DMS 273 (cell line): ENCODE measurements at regions not wholly inside any gene's neighbourhood (a gene's known extent, or its start where the extent isn't known, plus 50 kb on each side); places are given as distances from the start of the nearest gene placed in this dataset.
"Not testable (repeated sequence)": the region's sequence is repeated elsewhere in the genome, so short reads cannot be mapped to it uniquely, and the experiment has no call there.

Source experiments
- DNase-seq: peaks from one replicate; lab custom pipeline; 2025; ENCODE audit not compliant: unreplicated experiment; lab: John Stamatoyannopoulos, UW

DNA sequence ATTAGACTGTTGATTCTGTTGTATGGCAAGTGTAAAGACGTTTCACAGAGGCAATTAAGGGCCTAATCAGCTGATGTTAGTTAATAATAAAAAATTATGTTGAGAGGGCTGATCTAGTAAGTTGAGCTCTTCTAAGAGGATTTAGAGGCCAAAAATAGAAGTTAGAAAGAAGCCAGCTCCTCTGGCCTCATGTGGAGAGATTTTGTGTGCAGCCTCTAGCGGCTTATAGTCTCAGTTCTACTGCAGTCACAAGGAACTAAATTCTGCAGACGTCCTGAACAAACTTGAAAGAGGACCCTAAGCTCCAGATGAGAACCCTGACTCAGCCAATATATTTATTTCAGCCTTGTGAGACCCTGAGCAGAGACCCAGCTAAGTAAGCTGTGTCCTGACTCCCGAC, 498.6 kb downstream of the BTBD3 start:
- DNase-seq, result no peak

DNA sequence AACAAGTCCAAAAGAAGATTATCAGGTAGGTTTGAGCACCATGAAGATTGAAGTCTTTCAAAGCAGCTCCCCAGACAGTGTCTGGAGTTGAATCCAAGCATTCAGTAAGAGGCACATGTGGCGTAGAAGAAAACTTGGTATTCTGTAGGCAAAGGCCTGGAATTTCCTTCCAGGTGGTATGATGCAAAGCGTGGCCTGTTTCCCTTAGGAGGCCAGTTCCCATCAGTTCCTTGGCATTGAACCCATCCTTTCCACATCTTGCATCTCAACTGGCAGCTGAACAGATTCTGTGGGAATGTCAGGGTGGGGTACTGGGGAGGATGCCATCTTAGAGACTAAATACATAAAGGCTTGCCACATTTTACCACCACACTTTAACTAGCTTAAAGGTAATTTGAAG, 516.0 kb downstream of the BTBD3 start:
- DNase-seq, result no peak

DNA sequence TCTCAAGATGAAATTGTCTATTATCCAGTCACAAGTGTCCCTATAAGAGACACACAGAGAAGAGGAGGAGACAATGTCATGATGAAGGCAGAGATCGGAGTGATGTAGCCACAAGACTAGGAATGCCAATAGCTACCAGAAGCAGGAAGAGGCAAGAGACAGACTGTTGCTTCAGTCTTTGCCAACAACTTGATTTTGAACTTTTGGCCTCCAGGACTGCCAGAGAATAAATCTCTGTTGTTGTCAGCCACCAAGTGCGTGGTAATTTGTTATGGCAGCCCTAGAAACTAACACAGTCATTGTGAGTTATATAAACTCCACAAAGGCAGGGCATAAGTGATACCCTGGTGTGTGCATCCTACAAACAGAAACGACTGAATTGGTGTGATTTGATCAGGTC, 517.0 kb downstream of the BTBD3 start:
- no peak for DNase-seq

DNA sequence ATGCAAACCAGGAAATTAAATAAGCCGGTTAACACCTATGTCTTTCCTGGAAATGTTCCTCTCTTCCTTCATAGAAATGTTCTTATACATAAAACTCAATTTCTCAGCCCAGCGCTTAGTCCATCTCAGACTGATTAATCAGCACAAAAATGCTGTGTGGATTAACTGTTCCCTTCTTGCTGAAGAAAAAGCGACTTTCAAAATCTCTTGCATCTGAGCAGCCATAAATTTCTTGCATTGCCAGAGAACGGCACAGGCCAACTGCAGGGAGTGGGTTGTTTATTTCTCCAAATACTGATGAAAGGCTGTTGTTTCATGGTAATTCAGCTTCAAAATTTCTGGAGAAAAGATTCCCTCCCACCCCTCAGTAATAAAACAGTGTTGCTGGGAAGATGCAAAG, 517.6 kb downstream of the BTBD3 start:
- no peak for DNase-seq

DNA sequence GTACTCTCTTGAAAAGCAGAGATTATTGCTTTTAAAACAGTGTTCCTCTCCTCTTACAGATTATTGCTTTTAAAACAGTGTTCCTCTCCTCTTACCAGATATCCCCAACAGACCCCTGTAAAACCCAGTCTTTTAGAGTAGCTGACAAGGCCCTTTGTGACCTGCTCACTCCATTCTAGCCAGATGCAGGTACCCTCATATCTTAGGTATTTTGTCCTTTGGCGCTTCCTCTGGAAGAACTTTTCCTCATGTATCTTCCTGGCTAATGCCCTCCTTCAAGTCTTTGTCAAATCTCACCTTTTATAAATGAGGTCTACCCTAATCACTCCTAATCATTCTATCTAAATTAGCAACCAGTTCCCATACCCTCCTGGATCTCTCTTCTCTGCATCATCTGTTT, 536.0 kb downstream of the BTBD3 start:
- no peak for DNase-seq

DNA sequence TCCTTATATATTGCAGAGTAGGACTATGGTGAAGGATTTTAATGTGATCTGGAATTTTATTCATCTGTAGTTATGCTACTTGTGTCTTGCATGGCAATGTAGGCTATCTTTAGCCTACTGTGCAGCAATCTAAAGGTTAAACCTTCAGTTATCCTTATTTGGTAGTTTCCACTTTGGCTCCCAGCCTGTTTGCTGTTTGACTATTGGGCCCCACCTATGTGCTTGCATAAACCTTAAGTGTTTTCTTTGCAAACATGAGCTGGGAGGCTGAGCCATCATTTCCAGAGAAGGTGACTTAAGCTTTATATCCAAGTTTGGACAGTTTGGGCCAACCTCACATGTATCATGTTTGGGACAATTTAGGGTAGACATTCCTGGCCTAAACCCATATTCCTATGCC, 537.5 kb downstream of the BTBD3 start:
- no peak for DNase-seq

DNA sequence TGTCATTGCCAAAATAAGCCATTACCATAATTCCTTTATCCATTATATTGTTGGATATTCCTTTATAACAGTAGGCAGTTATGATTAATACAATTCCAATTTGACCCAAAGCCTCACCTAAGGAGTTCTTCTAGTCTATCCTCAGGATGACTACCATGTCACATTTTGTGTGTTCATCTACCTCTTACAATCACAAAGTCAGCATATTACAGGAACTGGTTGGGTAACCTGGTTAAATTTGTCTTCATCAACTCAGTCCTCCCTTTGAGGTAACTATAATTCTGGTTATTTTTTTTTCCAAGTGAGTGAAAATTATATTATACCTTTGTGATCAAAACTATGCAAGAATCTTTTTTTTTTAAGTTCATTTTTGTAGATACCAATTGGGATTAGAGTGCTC, 540.5 kb downstream of the BTBD3 start:
- no peak for DNase-seq

DNA sequence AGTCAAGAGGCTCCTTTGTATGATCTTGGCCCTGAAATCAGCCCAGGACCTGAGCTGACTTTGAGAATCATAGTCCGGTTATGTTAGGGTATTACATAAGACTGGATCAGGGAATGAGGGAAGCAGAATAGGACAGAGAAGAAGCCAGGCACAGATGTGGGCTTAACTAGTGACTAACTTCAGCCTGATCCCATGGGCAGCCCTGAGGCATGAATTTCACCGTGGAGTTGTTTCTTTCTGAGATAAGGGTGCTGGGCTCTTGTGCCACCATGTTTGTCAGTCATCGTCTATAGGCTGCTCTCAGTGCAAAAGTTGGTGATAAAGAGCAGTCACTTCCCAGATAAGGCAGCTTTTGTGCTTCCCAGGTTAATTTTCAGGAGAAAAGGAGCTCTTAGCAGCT, 544.7 kb upstream of the SPTLC3 start:
- DNase-seq, result no peak

DNA sequence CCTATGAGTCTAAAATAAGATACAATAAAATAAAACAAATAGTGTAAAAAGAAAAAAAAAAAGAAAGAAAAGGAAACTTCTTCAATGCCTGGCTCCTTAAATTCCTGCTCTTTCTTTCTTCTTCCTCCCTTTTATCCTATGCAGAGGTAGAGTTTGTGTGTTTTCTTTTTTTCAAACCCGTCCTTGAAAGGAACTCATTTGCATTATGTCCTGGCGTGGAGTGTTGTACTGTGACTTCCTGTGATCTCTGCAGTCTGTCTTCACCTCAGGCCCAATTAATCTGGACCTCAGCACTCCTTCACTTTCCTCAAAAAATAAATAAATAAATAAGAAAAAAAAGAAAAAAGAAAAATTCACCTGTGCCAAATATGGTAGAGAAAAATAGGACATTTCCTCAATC, 541.9 kb upstream of the SPTLC3 start:
- no peak for DNase-seq

DNA sequence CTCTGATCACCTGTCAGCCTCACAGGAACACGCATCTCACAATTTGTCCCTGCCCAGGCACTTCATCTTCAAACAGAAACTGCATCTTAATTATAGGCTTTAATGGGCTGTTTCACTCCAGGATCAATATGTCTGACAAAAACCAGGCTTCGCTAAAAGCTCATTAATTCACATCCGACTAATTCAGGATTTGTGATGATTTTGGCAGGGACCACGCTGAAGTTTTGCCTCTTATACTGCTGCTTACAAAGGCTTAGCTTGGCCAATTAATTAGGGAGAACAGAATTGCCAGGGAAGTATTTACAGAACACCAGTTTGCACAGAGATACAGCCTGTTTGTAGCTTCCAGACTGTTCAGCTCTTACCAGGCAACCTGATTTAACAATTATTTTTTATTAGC, 541.0 kb upstream of the SPTLC3 start:
- DNase-seq, result no peak

DNA sequence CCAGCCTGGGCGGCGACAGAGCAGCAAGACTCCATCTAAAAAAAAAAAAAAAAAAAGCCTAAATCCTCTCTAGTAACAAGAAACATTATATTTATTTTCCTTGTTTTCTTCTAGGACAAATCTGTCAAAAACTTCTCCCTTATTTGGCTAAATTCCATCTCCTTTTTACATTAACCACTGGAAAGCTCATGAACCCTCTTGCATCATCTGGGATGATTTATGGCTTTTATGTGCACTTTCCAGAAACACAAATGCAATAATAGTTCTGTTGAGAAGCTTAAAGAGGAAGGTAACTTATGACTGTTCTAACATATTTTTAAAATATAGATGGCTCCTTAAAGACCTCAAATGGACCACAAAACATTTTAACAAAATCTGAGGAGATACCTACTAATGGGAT, 526.1 kb upstream of the SPTLC3 start:
- no peak for DNase-seq

DNA sequence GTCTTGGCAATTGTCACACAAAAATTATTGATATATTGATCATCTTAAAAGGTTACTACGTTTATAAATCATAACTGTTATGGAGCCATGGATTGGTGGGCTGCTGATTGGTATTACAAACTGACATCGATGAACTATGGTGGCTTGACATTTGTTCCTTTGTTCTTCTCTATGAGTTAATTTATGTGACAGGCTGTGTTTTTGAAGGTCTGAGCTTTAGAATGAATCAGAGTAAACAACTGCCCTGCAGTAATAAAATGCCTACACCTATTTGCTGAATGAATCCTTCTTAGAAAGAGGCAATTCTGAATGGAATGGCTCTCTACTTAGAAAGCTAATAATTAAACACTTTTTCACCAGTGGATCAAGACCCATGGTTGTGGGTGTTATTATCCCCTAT, 506.3 kb upstream of the SPTLC3 start:
- no peak for DNase-seq

DNA sequence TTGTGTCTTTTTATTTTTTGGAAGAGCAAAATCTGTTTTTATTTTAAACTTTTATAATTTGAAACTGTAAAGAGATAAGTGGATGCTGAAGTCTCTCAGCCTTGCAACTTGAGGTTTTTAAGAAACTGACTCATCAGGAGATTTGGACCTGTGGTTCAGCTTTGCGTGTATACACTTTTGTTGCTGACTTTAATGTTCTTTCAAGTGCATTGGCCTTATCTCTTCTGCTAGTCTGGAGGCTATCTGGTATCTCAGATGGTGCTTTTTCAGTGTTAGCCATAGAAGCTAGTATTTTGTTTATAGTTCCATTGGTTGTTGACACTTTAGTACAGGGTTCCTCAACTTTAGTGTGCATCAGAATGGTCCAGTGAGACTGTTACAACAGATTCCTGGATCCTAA, 504.0 kb upstream of the SPTLC3 start:
- DNase-seq, result no peak

DNA sequence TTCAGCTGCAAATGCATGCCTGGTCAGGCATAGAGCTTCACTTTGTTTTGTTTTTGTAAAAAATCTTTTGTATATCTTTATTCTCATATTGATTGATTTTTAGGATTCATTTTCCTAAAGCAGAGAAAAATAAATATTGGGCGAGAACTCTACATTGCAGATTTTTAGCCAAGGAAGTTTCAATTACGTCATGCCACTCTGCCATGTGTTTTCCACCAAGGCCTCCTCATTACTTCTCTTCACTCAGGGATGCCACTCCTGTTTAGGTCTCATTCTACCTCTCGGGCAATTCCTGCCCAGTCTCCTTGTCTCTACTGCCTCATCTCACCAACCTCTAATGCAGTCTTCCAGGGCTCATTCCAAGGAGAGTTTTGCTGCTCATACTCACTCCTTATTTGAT, 497.3 kb upstream of the SPTLC3 start:
- DNase-seq, result no peak

DNA sequence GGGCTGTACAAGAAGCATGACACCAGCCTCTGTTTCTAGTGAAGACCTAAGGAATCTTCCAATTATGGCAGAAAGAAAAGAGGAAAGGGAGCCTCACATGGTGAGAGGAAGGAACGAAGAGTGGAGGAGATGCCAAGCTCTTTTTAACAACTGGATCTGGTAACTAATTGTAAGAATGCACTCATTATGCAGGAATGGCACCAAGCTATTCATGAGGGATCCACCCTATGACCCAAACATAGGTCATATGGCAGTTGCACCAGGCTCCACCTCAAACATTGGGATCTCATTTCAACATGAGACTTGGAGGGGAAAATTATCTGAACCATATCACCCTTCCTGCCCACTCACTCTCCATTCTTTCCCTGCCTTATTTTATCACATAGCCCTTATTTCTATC, 496.0 kb upstream of the SPTLC3 start:
- no peak for DNase-seq

DNA sequence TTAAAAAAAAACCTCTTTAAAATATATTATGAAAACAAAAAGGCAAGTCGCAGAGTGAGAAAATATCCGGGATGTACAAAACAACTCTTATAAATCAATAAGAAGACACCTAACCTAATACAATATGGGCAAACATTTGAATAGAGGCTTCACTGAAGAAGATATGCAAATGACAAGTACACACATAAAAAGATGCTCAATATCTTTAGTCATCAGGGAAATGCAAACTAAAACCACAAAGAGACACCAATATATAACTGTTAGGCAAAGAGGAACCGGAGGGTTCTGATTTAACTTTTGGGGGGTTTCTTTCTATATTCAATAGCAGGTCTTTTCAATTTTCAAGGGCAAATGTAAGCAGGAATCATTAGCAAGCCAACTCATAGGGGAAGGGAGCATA, 480.7 kb upstream of the SPTLC3 start:
- no peak for DNase-seq

DNA sequence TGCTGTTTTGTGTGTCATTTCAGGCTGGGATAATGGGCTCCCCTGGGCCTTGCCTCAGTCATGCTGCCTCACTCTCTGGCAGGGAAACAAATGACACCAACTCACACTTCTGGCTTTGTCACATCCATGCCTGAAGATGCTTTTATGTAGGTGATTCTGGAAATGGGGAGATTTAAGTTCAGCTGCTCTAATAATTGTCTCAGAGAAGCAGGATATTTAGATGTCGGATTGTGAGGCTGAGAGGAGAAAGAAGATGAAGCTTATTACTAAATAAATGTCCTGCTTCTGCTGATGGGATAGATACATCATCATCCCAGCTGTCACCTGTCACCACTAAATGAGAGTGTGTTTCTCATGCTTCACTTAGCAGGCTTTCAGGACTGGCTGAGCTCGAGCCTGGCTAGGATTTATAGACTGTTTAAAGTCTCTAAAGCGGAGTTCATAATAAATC, 480.2 kb upstream of the SPTLC3 start:
- no peak for DNase-seq

DNA sequence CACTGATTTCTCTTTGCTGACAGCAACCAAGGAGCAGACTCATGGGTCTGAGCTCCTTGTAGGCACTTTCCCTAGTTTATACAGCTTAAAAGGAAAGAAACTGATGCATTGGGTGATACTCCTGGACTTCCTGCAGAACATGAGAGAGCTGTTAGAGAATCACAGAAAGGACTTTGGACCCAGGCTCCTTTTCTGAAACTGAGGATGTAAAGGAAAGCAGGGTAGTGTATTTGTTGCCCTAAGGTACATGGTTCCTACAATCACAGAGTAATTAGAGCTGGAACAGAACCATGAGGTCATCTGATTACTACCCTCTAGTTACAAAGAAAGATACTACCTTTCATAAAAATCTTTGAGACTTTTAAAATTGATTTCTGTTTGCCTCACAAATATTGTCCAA, 477.1 kb upstream of the SPTLC3 start:
- no peak for DNase-seq

DNA sequence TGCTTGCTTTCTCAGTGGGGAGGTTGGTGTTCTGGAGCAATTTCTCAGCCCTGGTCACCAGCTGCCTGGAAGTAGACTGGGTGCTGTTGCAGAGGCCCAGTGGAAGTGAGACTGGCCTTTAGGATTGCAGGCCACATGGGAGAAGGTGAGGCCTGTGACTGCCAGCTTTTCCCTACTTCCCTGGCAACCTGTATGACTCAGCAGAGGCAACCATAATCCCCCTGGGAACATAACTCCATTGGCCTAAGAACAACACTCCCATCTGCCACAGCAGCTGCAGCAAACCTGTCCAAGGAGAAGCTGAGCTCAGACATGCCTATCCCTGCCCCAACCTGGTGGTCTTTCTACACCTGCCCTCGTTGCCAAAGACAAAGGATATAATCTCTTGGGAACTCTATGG, 473.5 kb upstream of the SPTLC3 start:
- peak; percentile 80 for DNase-seq

DNA sequence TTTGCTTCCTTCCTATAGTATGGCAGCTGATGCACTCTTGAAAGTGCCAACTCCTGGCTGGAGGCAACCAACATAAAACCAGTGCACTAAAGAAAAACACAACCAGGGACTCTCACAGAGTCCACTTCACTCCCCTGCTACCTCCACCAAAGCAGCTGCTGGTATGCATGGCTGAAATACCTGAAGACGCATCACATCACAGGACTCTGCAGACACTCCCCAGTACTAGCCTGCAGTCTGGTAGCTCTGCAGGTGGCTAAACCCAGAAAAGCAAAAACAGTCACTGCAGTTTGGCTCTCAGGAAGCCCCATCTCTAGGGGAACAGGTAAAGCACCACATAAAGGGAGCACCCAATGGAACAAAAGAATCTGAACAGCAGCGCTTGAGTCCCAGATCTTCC, 473.0 kb upstream of the SPTLC3 start:
- no peak for DNase-seq

DNA sequence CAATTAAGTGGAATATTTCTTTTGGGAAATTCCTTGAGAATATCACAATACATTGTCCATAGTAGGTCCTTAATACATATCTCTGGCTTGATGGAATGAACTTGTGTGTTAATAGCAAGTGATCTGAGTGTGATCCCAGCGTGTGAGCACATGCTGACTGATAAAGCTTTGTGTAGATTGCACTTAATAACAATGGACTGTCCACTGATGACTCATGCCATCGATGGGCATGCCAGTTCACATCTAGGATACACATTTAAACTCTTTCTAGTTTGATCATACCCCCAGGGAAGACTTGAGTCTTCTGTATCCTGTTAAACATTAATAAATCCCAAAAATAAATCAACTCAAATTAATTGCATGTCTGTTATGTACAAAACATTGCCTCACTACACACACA, 454.3 kb upstream of the SPTLC3 start:
- no peak for DNase-seq

DNA sequence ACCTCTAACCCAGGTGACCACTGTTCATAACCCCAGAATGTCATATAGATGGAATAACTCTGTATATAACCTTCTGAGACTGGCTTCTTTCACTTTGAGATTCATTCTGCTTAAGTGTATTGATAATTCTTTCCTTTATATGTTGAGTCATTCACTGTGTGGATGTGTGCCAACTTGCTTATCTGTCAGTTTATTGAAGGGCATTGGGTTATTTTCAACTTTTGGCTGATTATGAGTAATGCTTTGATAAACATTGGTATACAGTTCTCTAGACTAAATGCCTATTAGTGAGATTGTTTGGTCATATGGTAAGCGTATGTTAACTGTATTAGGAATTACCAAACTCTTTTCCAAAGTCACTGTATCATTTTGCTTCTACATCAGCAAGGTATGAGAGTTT, 453.4 kb upstream of the SPTLC3 start:
- DNase-seq, result no peak

DNA sequence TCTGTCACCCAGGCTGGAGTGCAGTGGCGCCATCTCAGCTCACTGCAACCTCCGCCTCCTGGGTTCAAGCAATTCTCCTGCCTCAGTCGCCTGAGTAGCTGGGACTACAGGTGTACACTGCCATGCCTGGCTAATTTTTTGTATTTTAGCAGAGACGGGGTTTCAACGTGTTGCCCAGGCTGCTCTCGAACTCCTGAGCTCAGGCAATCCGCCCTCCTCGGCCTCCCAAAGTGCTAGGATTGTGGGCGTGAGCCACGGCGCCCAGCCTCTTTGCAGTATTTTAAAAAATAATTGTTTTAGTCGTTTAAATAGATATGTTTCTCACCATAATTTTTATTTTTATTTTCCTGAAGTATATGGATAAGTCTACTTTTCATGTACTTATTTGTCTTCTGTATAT, 452.9 kb upstream of the SPTLC3 start:
- not testable (repeated sequence) for DNase-seq

DNA sequence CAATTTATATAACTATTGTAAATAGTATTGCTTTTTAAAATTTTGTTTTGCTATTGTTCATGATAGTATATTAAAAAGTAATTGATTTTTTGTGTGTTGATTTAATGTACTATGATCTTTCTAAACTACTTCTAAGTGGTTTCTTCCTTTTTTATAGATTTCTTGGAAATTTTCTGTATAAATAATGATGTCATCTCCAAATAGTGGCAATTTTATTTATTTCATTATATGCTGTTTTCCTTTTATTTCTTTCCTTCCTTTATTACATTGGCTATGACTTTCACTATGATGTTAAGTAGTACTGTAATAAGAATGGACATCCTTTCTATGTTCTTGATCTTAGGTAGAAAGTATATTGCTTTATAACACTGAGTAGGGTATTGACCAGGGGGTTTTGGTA, 451.5 kb upstream of the SPTLC3 start:
- no peak for DNase-seq
